ENCODE measurements at regions not wholly inside any gene's neighbourhood (a gene's known extent, or its start where the extent isn't known, plus 50 kb on each side); places are given as distances from the start of the nearest gene placed in this dataset.

DNA sequence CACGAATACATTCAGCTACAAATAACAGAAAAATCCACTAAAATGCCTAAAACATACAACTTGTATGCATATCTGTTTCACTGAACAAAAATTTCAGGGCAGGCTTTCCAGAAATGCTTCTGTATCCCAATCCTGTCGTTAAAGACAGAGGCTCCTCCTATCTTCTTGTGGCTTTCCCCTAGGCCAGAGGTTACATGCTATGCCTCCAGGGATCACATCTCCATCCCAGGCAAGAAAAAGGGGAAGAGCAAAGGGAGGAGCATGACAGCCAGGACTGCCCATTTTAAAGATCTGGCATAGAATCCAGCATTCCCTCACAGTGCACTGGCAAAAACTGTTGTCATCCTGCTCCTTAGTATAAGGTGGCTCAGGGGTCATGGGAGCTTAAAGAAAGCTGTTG is 268.7 kb upstream of the SETBP1 start:
- in situ Hi-C loops (cut with MboI; ENCODE audit: low pct_ligation_motif_present in 1 of 4, low pct_unique_long_range_greater_than_20kb in 1 of 4, low sequenced_read_pairs in 3 of 4): no loop called here

DNA sequence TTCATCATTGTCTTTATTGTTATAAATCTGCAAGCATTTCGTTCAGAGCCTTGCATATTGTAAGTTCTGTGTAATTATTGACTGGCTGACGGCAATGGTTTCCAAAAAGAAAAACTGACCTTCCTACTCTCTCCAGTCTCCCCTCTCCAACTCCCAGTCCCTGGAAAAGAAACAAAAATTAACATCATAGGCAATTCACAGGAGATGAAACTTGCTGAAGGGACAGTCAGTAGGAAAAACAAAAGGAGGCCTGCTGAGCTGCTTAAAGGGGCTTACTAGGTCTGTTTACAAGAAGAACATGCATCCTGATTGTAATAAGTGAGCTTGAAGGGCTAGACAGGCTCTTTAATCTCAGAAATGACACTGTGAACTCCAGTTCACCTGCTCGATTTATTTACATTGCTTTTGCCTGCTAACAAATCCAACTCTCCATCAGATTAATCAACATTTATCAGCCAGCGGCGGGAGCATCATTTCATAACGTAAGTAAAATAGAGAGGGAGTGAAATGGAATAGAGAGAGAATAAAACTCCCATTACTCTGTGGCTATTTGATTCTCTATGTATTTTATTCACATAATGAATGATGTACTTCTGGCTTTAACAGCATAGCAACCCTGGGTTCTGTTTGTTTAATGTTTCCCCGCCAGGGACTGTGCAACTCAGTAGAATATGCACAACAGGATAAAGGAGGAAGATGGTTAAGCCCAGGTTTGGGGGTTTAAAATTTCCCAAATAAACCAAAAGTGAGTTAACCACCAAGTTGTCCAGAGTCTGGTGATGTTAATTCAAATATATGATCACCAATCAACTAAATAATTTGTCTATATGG is 256.7 kb upstream of the SETBP1 start:
- Histone ChIP-seq H3K36me3 (no peaks in the 10 kb centered on the region), H3K27ac (no peak overlapping the region), H3K4me1 (no peaks in the 10 kb centered on the region), H3K27me3 (no peaks in the 10 kb centered on the region), H3K4me3 (no peak overlapping the region), H3K9me3 (no peaks in the 10 kb centered on the region)
- in situ Hi-C loops (cut with MboI; ENCODE audit: low pct_ligation_motif_present in 1 of 4, low pct_unique_long_range_greater_than_20kb in 1 of 4, low sequenced_read_pairs in 3 of 4): no loop called here
- WGBS, 2 donors (ENCODE audit: low coverage in 1 of 2): 61 to 68% methylated on average over 7 of the region's 7 CpGs
- TF ChIP-seq POLR2A (IDR thresholded peaks at IDR 0.05): no peak
- TF ChIP-seq EP300 (IDR thresholded peaks at IDR 0.05; ENCODE audit: low read depth): no peak
- TF ChIP-seq, protein P1, sequence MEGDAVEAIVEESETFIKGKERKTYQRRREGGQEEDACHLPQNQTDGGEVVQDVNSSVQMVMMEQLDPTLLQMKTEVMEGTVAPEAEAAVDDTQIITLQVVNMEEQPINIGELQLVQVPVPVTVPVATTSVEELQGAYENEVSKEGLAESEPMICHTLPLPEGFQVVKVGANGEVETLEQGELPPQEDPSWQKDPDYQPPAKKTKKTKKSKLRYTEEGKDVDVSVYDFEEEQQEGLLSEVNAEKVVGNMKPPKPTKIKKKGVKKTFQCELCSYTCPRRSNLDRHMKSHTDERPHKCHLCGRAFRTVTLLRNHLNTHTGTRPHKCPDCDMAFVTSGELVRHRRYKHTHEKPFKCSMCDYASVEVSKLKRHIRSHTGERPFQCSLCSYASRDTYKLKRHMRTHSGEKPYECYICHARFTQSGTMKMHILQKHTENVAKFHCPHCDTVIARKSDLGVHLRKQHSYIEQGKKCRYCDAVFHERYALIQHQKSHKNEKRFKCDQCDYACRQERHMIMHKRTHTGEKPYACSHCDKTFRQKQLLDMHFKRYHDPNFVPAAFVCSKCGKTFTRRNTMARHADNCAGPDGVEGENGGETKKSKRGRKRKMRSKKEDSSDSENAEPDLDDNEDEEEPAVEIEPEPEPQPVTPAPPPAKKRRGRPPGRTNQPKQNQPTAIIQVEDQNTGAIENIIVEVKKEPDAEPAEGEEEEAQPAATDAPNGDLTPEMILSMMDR (IDR thresholded peaks at IDR 0.05): no peak
- intact Hi-C loops (cut with DNase I; ENCODE audit: low total_unique reads): no loop called here
- DNase-seq: no peak

More for the DNA sequence above, 268.7 kb upstream of the SETBP1 start:
- DNase-seq: no peak
- intact Hi-C loops (cut with DNase I; ENCODE audit: low total_unique reads): no loop called here
- Histone ChIP-seq H3K4me1 (no peaks in the 10 kb centered on the region), H3K27me3 (no peaks in the 10 kb centered on the region), H3K4me3 (no peak overlapping the region), H3K27ac (no peak overlapping the region), H3K9me3 (no peaks in the 10 kb centered on the region), H3K36me3 (no peaks in the 10 kb centered on the region)
- TF ChIP-seq POLR2A (IDR thresholded peaks at IDR 0.05) (no peak), POLR2AphosphoS5 (IDR thresholded peaks at IDR 0.05) (no peak), EP300 (IDR thresholded peaks at IDR 0.05; ENCODE audit: low read depth) (no peak)
- TF ChIP-seq, protein P1 (IDR thresholded peaks at IDR 0.05): no peak
- WGBS, 2 donors (ENCODE audit: low coverage in 1 of 2): 43 to 53% methylated on average over 1 to 2 of the region's 2 CpGs

DNA sequence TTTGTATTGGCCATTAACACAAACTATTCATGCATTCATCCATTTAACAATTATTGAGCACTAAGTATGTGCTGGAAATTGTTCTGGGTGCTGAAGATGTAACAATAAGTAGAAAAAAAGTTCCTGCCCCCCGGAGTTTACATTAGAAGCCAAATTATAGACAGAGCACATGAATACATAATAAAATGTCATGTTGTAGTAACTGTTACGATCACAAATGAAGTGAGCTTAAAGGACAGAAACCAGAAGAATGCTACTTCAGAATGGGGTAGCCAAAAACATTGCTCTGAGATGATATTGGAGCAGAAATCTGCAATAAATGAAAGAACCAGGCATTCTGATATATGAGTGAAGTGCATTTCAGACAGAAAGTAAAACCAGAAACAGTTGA is 256.0 kb upstream of the SETBP1 start:
- H3K4me1 ChIP-seq: no peaks in the 10 kb centered on the region
- DNase-seq: no peak
- H3K4me3 ChIP-seq: no peak overlapping the region
- H3K27me3 ChIP-seq: no peaks in the 10 kb centered on the region
- no peaks in the 10 kb centered on the region for H3K36me3 ChIP-seq
- no peak overlapping the region for H3K27ac ChIP-seq
- H3K9me3 ChIP-seq: no peaks in the 10 kb centered on the region
- intact Hi-C loops (cut with DNase I; ENCODE audit: low total_unique reads): no loop called here
- in situ Hi-C loops (cut with MboI; ENCODE audit: low pct_ligation_motif_present in 1 of 4, low pct_unique_long_range_greater_than_20kb in 1 of 4, low sequenced_read_pairs in 3 of 4): no loop called here
- TF ChIP-seq POLR2A (IDR thresholded peaks at IDR 0.05) (no peak), EP300 (IDR thresholded peaks at IDR 0.05; ENCODE audit: low read depth) (no peak), POLR2AphosphoS5 (IDR thresholded peaks at IDR 0.05) (no peak)
- TF ChIP-seq, protein P1 (IDR thresholded peaks at IDR 0.05): no peak
- 65 to 68% methylated on average over 2 of the region's 2 CpGs for WGBS, 2 donors (ENCODE audit: low coverage in 1 of 2)

DNA sequence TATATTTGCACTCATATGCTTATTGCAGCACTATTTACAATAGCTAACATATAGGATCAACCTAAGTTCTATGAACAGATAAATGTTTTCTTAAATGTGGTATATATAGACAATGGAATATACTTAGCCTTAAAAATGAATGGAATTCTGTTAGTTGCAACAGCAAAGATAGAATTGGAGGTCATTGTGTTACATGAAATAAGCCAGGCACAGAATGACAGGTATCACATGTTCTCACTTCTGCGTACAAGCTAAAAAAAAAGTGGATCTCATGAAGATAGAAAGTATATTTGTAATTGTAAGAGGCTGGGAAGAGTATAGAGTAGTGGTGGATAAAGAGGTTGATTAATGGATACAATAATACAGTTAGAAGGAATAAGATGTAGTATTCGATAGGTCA is 255.5 kb upstream of the SETBP1 start:
- TF ChIP-seq, protein P1 (IDR thresholded peaks at IDR 0.05): no peak
- TF ChIP-seq POLR2A (IDR thresholded peaks at IDR 0.05): no peak
- TF ChIP-seq EP300 (IDR thresholded peaks at IDR 0.05; ENCODE audit: low read depth): no peak
- TF ChIP-seq POLR2AphosphoS5 (IDR thresholded peaks at IDR 0.05): no peak
- Histone ChIP-seq H3K36me3 (no peaks in the 10 kb centered on the region), H3K27me3 (no peaks in the 10 kb centered on the region), H3K4me1 (no peaks in the 10 kb centered on the region), H3K9me3 (no peaks in the 10 kb centered on the region), H3K4me3 (no peak overlapping the region), H3K27ac (no peak overlapping the region)
- WGBS, 2 donors (ENCODE audit: low coverage in 1 of 2): 58 to 88% methylated on average over 2 of the region's 2 CpGs
- DNase-seq: no peak
- in situ Hi-C loops (cut with MboI; ENCODE audit: low pct_ligation_motif_present in 1 of 4, low pct_unique_long_range_greater_than_20kb in 1 of 4, low sequenced_read_pairs in 3 of 4): no loop called here
- intact Hi-C loops (cut with DNase I; ENCODE audit: low total_unique reads): no loop called here

Measured in transverse colon (tissue), 4 donors.